ENCODE measurements at regions not wholly inside any gene's neighbourhood (a gene's known extent, or its start where the extent isn't known, plus 50 kb on each side); places are given as distances from the start of the nearest gene placed in this dataset.

DNA sequence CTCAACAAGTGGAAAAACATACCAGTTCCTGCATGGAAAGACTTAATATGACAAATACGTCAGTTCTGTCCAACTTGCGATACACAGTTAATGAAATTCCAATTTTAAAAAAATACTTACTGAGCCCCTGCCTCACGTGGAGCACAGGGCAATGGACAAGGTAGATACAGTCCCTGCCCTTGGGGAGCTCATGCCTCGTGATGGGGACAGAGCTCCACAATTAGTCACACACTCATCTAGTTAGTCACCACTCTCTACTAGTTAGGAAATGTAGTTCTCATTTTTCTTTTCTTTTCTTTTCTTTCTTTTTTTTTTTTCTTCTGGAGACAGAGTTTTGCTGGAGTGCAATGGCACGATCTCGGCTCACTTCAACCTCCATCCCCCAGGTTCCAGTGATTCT is 74.7 kb upstream of the CDH5 start:
- no peak for DNase-seq (ENCODE audit: low read depth)
- TF ChIP-seq, protein P1, sequence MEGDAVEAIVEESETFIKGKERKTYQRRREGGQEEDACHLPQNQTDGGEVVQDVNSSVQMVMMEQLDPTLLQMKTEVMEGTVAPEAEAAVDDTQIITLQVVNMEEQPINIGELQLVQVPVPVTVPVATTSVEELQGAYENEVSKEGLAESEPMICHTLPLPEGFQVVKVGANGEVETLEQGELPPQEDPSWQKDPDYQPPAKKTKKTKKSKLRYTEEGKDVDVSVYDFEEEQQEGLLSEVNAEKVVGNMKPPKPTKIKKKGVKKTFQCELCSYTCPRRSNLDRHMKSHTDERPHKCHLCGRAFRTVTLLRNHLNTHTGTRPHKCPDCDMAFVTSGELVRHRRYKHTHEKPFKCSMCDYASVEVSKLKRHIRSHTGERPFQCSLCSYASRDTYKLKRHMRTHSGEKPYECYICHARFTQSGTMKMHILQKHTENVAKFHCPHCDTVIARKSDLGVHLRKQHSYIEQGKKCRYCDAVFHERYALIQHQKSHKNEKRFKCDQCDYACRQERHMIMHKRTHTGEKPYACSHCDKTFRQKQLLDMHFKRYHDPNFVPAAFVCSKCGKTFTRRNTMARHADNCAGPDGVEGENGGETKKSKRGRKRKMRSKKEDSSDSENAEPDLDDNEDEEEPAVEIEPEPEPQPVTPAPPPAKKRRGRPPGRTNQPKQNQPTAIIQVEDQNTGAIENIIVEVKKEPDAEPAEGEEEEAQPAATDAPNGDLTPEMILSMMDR (conservative IDR thresholded peaks at IDR 0.05; ENCODE audit: low read depth, low read length), result no peak
- H3K4me3 ChIP-seq (ENCODE audit: low read depth, low read length), result no peak overlapping the region

GRCh38 chr16:66290431-66290830 is 76.1 kb upstream of the CDH5 start:
- TF ChIP-seq, protein P1 (conservative IDR thresholded peaks at IDR 0.05; ENCODE audit: low read depth, low read length), result no peak
- H3K4me3 ChIP-seq (ENCODE audit: low read depth, low read length), result no peak overlapping the region
- no peak for DNase-seq (ENCODE audit: low read depth)

GRCh38 chr16:66289986-66290385 is 76.5 kb upstream of the CDH5 start:
- no peak for DNase-seq (ENCODE audit: low read depth)
- TF ChIP-seq, protein P1 (conservative IDR thresholded peaks at IDR 0.05; ENCODE audit: low read depth, low read length), result no peak
- H3K4me3 ChIP-seq (ENCODE audit: low read depth, low read length), result no peak overlapping the region

DNA sequence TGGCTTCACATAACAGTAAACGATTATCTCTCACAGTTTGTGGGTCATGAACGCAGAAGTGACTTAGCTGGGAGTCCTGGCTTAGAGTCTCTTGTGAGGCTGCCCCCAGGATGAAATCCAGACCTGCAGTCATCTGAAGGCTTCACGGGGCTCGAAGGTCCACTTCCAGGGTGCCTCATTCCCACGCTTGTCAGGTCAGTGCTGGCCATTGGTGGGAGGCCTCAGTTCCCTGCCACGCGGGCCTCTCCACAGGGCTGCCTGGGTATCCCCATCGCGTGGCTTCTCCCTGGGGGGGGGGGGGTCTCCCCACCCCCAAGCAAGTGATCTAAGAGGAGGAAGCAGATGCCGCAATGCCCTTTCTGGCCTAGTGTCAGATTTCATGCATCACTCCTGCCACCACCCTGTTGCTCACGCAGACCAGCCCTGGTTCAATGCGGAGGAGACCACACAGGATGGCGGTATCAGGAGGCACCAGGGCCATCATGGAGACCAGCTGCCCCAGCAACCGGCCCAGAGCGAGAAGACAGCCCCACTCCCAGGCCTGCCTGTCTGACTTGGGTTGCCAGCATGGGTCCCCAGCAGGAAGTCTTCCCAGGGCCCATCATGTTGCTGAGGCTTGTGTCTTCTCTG is 77.3 kb upstream of the CDH5 start:
- DNase-seq (ENCODE audit: low read depth), result no peak
- TF ChIP-seq, protein P1 (conservative IDR thresholded peaks at IDR 0.05; ENCODE audit: low read depth, low read length), result no peak
- no peak overlapping the region for H3K4me3 ChIP-seq (ENCODE audit: low read depth, low read length)

GRCh38 chr16:66287926-66288325 is 78.6 kb upstream of the CDH5 start:
- no peak for DNase-seq (ENCODE audit: low read depth)
- no peak overlapping the region for H3K4me3 ChIP-seq (ENCODE audit: low read depth, low read length)
- TF ChIP-seq, protein P1 (conservative IDR thresholded peaks at IDR 0.05; ENCODE audit: low read depth, low read length), result no peak

DNA sequence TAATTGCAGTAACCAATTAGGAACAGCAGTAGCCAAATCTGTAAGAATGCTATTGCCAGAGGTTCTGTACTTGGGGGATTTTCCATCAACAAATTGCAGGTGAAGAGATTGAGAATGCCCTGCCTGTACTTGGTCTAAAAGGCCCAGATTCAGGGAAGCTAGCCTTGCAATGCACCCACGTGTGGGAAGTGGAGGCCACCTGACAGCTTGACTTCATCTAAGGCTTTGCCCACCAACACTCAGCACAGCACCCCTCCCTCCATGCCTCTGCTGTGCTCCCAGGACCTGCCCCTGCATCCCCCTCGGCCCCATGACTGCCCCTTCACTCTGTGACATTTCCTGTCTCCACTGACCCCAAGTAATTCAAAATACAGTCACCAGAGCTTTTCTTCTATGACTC is 79.1 kb upstream of the CDH5 start:
- TF ChIP-seq, protein P1 (conservative IDR thresholded peaks at IDR 0.05; ENCODE audit: low read depth, low read length), result no peak
- no peak overlapping the region for H3K4me3 ChIP-seq (ENCODE audit: low read depth, low read length)
- no peak for DNase-seq (ENCODE audit: low read depth)

DNA sequence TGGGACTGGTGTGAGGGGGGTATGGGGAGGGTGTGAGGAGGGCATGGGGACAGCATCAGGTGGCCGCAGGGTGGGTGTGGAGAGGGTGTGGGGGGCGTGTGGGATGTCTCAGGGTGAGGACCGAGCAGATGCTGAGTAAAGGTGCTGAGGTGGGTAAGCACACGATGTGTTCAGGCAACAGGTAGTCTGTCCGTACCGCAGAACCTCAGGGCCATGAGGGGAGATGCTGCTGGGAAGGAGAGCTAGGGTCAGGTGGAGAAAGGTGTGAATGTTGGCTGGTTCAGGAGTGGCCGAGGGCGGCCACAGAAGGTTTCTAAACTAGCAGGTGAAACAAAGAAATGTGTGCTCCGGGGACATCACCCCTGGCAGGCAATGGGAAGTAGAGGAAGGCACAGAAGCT is 80.0 kb upstream of the CDH5 start:
- no peak overlapping the region for H3K4me3 ChIP-seq (ENCODE audit: low read depth, low read length)
- TF ChIP-seq, protein P1 (conservative IDR thresholded peaks at IDR 0.05; ENCODE audit: low read depth, low read length), result no peak
- no peak for DNase-seq (ENCODE audit: low read depth)

All from choroid plexus epithelial cell (primary cell).